Body of pancreas (tissue), 4 donors: ENCODE measurements at regions not wholly inside any gene's neighbourhood (a gene's known extent, or its start where the extent isn't known, plus 50 kb on each side); places are given as distances from the start of the nearest gene placed in this dataset.
"Not testable (repeated sequence)": the region's sequence is repeated elsewhere in the genome, so short reads cannot be mapped to it uniquely, and the experiment has no call there.

Source experiments
- POLR2A ChIP-seq, 3 donors: fragments of 450-650 bp; IDR thresholded peaks; one replicate each; pipeline ENCODE4 v1.6.1; 2016; ENCODE audit warnings: antibody characterized with exemption in 3 of 3, mild to moderate bottlenecking in 2 of 3
- TF ChIP-seq, protein P1 (sequence below), 7 experiments: fragments of 450-650 bp in 4 of 7; fragments of 200-600 bp in 3 of 7; sonication (generic) in 3 of 7; IDR thresholded peaks; one replicate each; pipeline ENCODE4 v1.5.1; 2016 to 2019; ENCODE audit warnings: antibody characterized with exemption in 7 of 7

DNA sequence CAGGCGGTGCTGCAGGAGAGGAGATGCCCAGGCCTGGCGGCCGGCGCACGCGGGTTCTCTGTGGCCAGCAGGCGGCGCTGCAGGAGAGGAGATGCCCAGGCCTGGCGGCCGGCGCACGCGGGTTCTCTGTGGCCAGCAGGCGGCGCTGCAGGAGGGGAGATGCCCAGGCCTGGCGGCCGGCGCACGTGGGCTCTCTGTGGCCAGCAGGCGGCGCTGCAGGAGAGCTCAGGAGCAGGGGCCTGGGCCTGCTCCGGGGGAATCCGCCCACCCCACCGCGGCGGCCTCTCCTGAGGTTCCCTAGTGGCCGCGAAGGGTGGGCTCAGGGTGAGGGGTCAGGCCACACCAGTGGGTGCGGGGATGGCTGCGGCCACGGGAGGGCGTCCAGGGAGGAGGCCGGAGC is 75.9 kb downstream of the OR4F16 start:
- TF ChIP-seq, protein P1, sequence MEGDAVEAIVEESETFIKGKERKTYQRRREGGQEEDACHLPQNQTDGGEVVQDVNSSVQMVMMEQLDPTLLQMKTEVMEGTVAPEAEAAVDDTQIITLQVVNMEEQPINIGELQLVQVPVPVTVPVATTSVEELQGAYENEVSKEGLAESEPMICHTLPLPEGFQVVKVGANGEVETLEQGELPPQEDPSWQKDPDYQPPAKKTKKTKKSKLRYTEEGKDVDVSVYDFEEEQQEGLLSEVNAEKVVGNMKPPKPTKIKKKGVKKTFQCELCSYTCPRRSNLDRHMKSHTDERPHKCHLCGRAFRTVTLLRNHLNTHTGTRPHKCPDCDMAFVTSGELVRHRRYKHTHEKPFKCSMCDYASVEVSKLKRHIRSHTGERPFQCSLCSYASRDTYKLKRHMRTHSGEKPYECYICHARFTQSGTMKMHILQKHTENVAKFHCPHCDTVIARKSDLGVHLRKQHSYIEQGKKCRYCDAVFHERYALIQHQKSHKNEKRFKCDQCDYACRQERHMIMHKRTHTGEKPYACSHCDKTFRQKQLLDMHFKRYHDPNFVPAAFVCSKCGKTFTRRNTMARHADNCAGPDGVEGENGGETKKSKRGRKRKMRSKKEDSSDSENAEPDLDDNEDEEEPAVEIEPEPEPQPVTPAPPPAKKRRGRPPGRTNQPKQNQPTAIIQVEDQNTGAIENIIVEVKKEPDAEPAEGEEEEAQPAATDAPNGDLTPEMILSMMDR (IDR thresholded peaks at IDR 0.05), result not testable (repeated sequence)
- TF ChIP-seq POLR2A (IDR thresholded peaks at IDR 0.05), result not testable (repeated sequence)
